SK-N-SH (cell line): ENCODE measurements at regions not wholly inside any gene's neighbourhood (a gene's known extent, or its start where the extent isn't known, plus 50 kb on each side); places are given as distances from the start of the nearest gene placed in this dataset.

Experiments used
- CTCF ChIA-PET: fragments of 300-600, 350-600 bp; formaldehyde crosslinking; extraction: SDS; loops from one replicate; lab custom pipeline; 2021; lab: Yijun Ruan, JAX
- POLR2A ChIA-PET: fragments of 350-600 bp; sonication (Branson Sonifier 250); formaldehyde crosslinking; extraction: SDS; loops from one replicate; lab custom pipeline; 2020; ENCODE audit warnings: antibody characterized with exemption, inconsistent platforms; lab: Yijun Ruan, JAX
- DNase-seq: peaks from one replicate; pipeline ENCODE4 v3.0.0; 2012
- H2AFZ ChIP-seq: fragments of 200-600 bp; sonication (generic); 2 replicates; pipeline ENCODE4 v1.8.1; 2016; ENCODE audit warnings: antibody characterized with exemption, mild to moderate bottlenecking, low read depth
- H3F3A ChIP-seq: fragments of 200-600 bp; sonication (generic); replicated peaks from 2 replicates; pipeline ENCODE3; 2016; ENCODE audit warnings: antibody characterized with exemption, mild to moderate bottlenecking; ENCODE audit not compliant: insufficient read depth
- H3K27ac ChIP-seq, 2 experiments: fragments of 200-500 bp in 1 of 2; fragments of 200-600 bp in 1 of 2; sonication (Bioruptor generic) in 1 of 2; sonication (generic), shearing (Covaris generic) in 1 of 2; 2 replicates each; pipeline versions ENCODE4 v1.5.1 to v1.6.1; 2014 to 2016; ENCODE audit warnings: low read depth in 2 of 2, inconsistent platforms in 1 of 2, low read length in 1 of 2, mild to moderate bottlenecking in 1 of 2, mixed read lengths in 1 of 2
- H3K27me3 ChIP-seq: fragments of 200-600 bp; sonication (generic), shearing (Covaris generic); 2 replicates; pipeline ENCODE4 v1.6.1; 2016; ENCODE audit warnings: mixed run types; ENCODE audit not compliant: insufficient read depth
- H3K36me3 ChIP-seq, 2 experiments: fragments of 200-500 bp in 1 of 2; fragments of 200-600 bp in 1 of 2; sonication (Bioruptor generic) in 1 of 2; sonication (generic) in 1 of 2; replicated peaks in 1 of 2; 2 replicates each; pipeline versions ENCODE3 to v1.5.1; 2014 to 2016; ENCODE audit warnings: low read length in 1 of 2, mild to moderate bottlenecking in 1 of 2; ENCODE audit not compliant: insufficient read depth in 2 of 2, control insufficient read depth in 1 of 2
- H3K4me1 ChIP-seq, 2 experiments: fragments of 200-500 bp in 1 of 2; fragments of 200-600 bp in 1 of 2; sonication (Bioruptor generic) in 1 of 2; sonication (generic), shearing (Covaris generic) in 1 of 2; 2 replicates each; pipeline versions ENCODE4 v1.5.1 to v1.6.1; 2014 to 2016; ENCODE audit warnings: low read depth in 1 of 2, low read length in 1 of 2, mixed run types in 1 of 2; ENCODE audit not compliant: insufficient read depth in 2 of 2, control insufficient read depth in 1 of 2
- H3K4me2 ChIP-seq: fragments of 200-600 bp; sonication (generic), shearing (Covaris generic); 2 replicates; pipeline ENCODE4 v1.6.1; 2017; ENCODE audit warnings: mixed run types
- H3K4me3 ChIP-seq, 2 experiments: fragments of 200-500 bp in 1 of 2; fragments of 200-600 bp in 1 of 2; sonication (Bioruptor generic) in 1 of 2; sonication (generic), shearing (Covaris generic) in 1 of 2; 2 replicates each; pipeline versions ENCODE4 v1.5.1 to v1.8.1; 2014 to 2016; ENCODE audit warnings: low read depth in 2 of 2, inconsistent platforms in 1 of 2, low read length in 1 of 2, mild to moderate bottlenecking in 1 of 2, mixed read lengths in 1 of 2, moderate library complexity in 1 of 2
- H3K79me2 ChIP-seq: fragments of 200-600 bp; sonication (generic); 2 replicates; pipeline ENCODE4 v1.8.1; 2017; ENCODE audit warnings: mild to moderate bottlenecking; ENCODE audit not compliant: insufficient read depth
- H3K9ac ChIP-seq: fragments of 200-600 bp; sonication (generic); 2 replicates; pipeline ENCODE4 v1.6.1; 2017; ENCODE audit warnings: mixed run types
- H3K9me2 ChIP-seq: fragments of 200-600 bp; sonication (generic); 2 replicates; pipeline ENCODE4 v1.6.1; 2017; ENCODE audit warnings: mixed run types
- H3K9me3 ChIP-seq: fragments of 200-600 bp; sonication (generic); 2 replicates; pipeline ENCODE4 v1.6.1; 2017; ENCODE audit warnings: mixed run types, mild to moderate bottlenecking, moderate library complexity
- H4K20me1 ChIP-seq: fragments of 200-600 bp; sonication (generic); 2 replicates; pipeline ENCODE4 v1.6.1; 2017; ENCODE audit warnings: mild to moderate bottlenecking, mixed run types; ENCODE audit not compliant: insufficient read depth
- CHD2 ChIP-seq: fragments of 150-350 bp; IDR thresholded peaks from 2 replicates; pipeline ENCODE4 v1.6.1; 2018; ENCODE audit warnings: low read length; ENCODE audit not compliant: partially characterized antibody
- EP300 ChIP-seq, 2 experiments: IDR thresholded peaks; 2 replicates each; pipeline versions ENCODE4 v1.4.0 to v1.6.1; 2012; ENCODE audit warnings: borderline replicate concordance in 1 of 2, low read depth in 1 of 2, low read length in 1 of 2
- FOXJ3 ChIP-seq: sonication (generic); formaldehyde crosslinking; IDR thresholded peaks from 2 replicates; pipeline ENCODE4 v1.5.1; 2020; ENCODE audit warnings: mild to moderate bottlenecking, missing genetic modification reagents
- MAX ChIP-seq: IDR thresholded peaks from 2 replicates; pipeline ENCODE4 v1.4.0; 2012; ENCODE audit warnings: low read depth
- MEF2A ChIP-seq: IDR thresholded peaks from 2 replicates; pipeline ENCODE4 v1.4.0; 2012; ENCODE audit warnings: low read depth, borderline replicate concordance
- NRF1 ChIP-seq: IDR thresholded peaks from 2 replicates; pipeline ENCODE4 v1.6.1; 2012; ENCODE audit warnings: low read depth, mild to moderate bottlenecking, low read length
- REST ChIP-seq: IDR thresholded peaks from 2 replicates; pipeline ENCODE4 v1.6.1; 2012; ENCODE audit warnings: mild to moderate bottlenecking, low read depth, low read length, moderate library complexity
- TAF1 ChIP-seq: IDR thresholded peaks from 2 replicates; pipeline ENCODE4 v1.6.1; 2012; ENCODE audit warnings: low read depth, mild to moderate bottlenecking, low read length, moderate library complexity, borderline replicate concordance
- TEAD4 ChIP-seq: IDR thresholded peaks from 2 replicates; pipeline ENCODE4 v1.4.0; 2012; ENCODE audit warnings: mild to moderate bottlenecking, borderline replicate concordance; ENCODE audit not compliant: insufficient read depth
- YY1 ChIP-seq: IDR thresholded peaks from 2 replicates; pipeline ENCODE4 v1.4.0; 2012; ENCODE audit warnings: low read depth, mild to moderate bottlenecking
- WGBS: methylation state at CpG from one replicate; pipeline ENCODE4 v1.1.6; 2017; ENCODE audit warnings: low lambda C conversion rate; 5-methylcytosine and 5-hydroxymethylcytosine counted together
- TF ChIP-seq, protein P1 (sequence below): IDR thresholded peaks from 2 replicates; pipeline ENCODE4 v1.4.0; 2012; ENCODE audit warnings: low read depth, borderline replicate concordance

GRCh38 chr6:147738099-147738498 lies 229.6 kb downstream of the SAMD5 start:
- CTCF ChIA-PET = no interaction called here

More at GRCh38 chr6:147738099-147738498, 229.6 kb downstream of the SAMD5 start:
- no peaks in the 10 kb centered on the region for H3K9me2 ChIP-seq
- H3K79me2 ChIP-seq = no peaks in the 10 kb centered on the region
- no peaks in the 10 kb centered on the region for H3F3A ChIP-seq
- no peaks in the 10 kb centered on the region for H3K9me3 ChIP-seq
- no peaks in the 10 kb centered on the region for H4K20me1 ChIP-seq
- no peak overlapping the region for H3K4me2 ChIP-seq
- WGBS = 21% methylated on average over 8 of the region's 8 CpGs
- no peaks in the 10 kb centered on the region for H3K4me1 ChIP-seq
- H3K27me3 ChIP-seq = no peaks in the 10 kb centered on the region
- TF ChIP-seq MAX (no peak), NRF1 (no peak), REST (no peak), CHD2 (no peak), EP300 (IDR thresholded peaks at IDR 0.05; ENCODE audit: borderline replicate concordance in 1 of 2, low read depth in 1 of 2, low read length in 1 of 2) (no peak), FOXJ3 (no peak), TAF1 (no peak), TEAD4 (no peak), YY1 (no peak), MEF2A (no peak)
- TF ChIP-seq, protein P1, sequence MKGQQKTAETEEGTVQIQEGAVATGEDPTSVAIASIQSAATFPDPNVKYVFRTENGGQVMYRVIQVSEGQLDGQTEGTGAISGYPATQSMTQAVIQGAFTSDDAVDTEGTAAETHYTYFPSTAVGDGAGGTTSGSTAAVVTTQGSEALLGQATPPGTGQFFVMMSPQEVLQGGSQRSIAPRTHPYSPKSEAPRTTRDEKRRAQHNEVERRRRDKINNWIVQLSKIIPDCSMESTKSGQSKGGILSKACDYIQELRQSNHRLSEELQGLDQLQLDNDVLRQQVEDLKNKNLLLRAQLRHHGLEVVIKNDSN = no peak
- no peak overlapping the region for H3K4me3 ChIP-seq
- H3K9ac ChIP-seq = no peak overlapping the region
- DNase-seq = no peak
- POLR2A ChIA-PET = no interaction called here
- H3K27ac ChIP-seq = no peak overlapping the region
- no peaks in the 10 kb centered on the region for H3K36me3 ChIP-seq
- no peak overlapping the region for H2AFZ ChIP-seq
